Testis (tissue), 2 donors: ENCODE measurements at regions not wholly inside any gene's neighbourhood (a gene's known extent, or its start where the extent isn't known, plus 50 kb on each side); places are given as distances from the start of the nearest gene placed in this dataset.

Source experiments
- POLR2A ChIP-seq: fragments of 450-650 bp; IDR thresholded peaks from one replicate; pipeline ENCODE4 v1.6.1; 2017; ENCODE audit warnings: antibody characterized with exemption, mild to moderate bottlenecking, moderate library complexity
- TF ChIP-seq, protein P1 (sequence below), 3 experiments: fragments of 450-650 bp in 2 of 3; fragments of 200-600 bp in 1 of 3; sonication (generic) in 1 of 3; IDR thresholded peaks; one replicate each; pipeline ENCODE4 v1.5.1; 2016 to 2019; ENCODE audit warnings: antibody characterized with exemption in 3 of 3, mild to moderate bottlenecking in 2 of 3, moderate library complexity in 1 of 3

DNA sequence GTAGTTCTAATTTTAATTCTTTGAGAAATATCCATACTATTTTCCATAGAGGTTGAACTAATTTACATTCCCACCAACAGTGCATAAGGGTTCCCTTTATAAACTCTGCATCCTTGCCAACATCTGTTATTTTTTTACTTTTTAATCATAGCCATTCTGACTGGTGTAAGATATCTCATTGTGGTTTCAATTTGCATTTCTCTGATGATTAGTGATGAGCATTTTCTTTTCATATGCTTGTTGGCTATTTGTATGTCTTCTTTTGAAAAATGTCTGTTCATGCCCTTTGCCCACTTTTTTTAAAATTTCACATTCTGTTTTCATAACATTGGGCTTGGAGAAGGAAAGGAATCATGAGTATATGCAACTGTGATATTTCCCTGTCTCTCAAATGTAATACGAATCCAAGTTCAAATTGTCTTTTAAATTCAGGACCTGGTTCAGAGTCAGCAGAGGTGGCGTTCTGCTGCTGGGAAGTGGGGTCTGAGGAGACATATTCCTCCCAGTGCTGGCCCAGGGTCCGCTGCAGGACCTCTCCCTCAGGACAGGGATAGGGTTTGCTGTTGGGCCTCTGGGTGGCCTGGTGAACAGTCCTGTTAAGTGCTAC lies 81.2 kb upstream of the ETV6 start:
- TF ChIP-seq, protein P1, sequence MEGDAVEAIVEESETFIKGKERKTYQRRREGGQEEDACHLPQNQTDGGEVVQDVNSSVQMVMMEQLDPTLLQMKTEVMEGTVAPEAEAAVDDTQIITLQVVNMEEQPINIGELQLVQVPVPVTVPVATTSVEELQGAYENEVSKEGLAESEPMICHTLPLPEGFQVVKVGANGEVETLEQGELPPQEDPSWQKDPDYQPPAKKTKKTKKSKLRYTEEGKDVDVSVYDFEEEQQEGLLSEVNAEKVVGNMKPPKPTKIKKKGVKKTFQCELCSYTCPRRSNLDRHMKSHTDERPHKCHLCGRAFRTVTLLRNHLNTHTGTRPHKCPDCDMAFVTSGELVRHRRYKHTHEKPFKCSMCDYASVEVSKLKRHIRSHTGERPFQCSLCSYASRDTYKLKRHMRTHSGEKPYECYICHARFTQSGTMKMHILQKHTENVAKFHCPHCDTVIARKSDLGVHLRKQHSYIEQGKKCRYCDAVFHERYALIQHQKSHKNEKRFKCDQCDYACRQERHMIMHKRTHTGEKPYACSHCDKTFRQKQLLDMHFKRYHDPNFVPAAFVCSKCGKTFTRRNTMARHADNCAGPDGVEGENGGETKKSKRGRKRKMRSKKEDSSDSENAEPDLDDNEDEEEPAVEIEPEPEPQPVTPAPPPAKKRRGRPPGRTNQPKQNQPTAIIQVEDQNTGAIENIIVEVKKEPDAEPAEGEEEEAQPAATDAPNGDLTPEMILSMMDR (IDR thresholded peaks at IDR 0.05): no peak
- TF ChIP-seq POLR2A: no peak
